GM19372 (cell line): ENCODE measurements at regions not wholly inside any gene's neighbourhood (a gene's known extent, or its start where the extent isn't known, plus 50 kb on each side); places are given as distances from the start of the nearest gene placed in this dataset.
"Not testable (repeated sequence)": the region's sequence is repeated elsewhere in the genome, so short reads cannot be mapped to it uniquely, and the experiment has no call there.

Source experiments
- ATAC-seq: cut with Tn5 transposase; IDR thresholded peaks from one replicate; pipeline ENCODE4 v1.9.1; 2021; ENCODE audit warnings: mild to moderate bottlenecking, low read depth, moderate library complexity; ENCODE audit not compliant: unreplicated experiment

DNA sequence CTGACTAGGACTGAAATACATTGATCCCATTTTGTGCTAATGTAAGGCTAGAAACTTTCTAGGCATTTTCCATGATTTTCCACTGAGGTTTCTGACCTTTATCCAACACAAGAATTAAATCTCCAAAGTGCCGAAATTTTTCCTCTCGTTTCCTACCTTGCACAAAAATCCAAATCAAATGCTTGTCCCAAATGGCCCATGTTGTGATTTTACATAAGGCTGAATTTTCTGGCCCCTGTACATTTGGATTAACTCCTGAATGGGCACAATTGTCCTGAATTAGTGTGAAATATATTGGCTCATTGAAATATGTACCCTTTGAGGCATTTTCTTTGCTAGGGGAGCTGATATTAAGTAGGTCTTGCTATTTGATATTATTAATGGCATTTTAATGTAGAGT lies 105.6 kb upstream of the CBLB start:
- ATAC-seq = no peak

DNA sequence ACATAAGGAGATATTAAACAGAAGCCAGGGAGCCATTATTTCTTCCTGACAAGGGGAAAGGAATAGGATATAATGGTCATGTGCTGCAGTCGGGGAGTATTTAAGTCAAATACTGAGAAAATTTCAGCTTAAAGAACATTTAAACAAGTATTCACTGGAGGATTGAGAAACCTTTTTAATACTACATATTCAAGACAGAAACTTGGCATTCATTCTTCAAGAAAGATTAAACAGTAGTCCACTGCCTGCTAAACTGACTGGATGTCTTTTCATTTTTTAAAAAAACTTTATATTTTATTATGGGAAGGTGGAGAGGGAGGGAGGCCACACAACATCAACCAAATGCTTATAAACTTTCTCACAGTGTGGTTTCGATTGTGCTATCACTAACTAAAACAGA lies 107.4 kb upstream of the CBLB start:
- ATAC-seq = no peak

DNA sequence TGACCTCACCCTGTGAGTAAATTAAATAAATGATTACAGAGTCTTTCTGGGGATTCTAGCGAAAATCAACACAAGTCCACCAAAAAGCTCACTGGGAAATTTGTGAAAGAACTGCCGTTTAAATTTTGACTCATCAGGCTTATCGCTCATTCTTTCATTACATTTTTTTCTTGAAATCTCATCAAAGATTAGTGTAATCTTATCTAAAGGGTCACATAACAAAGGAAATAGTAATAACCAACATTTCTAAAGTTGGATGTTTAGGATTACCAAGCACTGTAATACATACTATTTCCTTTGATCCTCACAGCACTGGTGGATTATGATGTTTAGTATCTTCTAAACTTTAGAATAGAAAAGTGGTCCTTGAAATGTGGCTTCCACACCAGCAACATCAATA lies 111.1 kb upstream of the CBLB start:
- no peak for ATAC-seq

DNA sequence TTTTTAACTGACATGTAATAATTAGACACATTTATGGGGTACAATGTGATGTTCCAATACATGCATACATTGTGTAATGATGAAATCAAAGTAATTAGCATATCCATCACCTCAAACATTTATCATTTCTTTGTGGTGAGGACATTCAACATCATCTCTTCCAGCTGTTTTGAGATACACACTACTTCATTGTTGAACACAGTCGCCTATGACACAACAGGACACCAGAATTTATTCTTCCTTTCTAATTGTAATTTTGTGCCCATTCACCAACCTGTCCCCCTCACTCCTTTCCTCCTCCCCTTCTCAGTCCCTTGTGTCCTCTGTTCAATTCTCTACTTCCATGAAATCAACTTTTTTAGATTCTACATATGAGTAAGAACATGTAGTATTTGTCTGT lies 113.4 kb upstream of the CBLB start:
- no peak for ATAC-seq

DNA sequence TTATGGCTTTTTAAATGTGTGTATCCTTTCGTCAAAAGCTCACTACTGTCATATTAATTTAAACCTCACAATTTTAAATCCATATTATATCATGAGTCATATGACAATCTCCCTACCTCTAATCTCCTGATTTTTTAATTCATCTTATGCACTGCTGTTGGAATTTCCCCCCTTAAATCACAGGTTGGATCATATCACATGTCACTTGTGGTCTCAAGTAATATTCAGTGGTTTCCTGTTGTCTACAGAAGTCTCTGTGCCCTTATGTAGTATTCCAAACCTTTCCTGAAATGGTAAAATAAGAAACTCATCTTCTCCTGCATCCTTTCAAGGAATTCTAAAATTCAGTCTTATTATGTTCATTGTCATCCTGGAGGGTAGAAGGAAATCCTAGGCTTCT lies 116.0 kb upstream of the CBLB start:
- no peak for ATAC-seq

DNA sequence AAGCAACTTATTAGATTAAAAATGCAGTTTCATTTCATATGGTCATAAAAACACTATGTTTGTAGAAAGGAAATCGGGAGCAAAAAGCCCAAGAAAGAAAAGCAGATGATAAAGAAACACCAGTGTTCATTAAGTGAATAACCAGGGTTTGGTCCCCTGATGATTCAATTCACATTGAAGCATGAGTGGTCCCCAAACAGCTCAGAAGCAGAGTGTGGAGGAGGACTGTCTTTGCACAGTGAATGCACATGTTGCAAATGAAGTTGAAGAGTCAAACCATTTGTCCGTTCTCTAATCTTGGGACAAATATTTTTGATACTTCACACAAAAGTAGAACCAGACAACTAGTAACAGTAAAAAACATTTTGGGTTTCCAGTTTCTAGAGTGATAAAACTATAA lies 117.5 kb upstream of the CBLB start:
- ATAC-seq = not testable (repeated sequence)

DNA sequence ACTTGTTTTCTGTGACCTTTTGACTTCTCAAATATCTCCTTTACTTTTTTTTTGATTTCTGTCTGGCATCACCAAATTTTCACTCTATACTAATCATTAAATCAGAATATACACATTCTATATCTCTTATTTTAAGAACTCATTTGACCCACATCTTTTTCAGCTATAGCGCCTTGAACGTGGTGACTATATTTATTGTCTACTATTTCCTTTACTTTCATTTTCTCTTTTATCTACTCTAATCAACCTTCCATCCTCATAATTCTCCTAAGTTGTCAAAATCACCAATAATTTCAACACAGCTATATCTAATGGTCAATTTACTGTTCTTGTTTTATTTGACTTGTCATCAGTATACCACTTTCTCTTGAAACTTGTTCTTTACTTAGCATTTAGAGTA lies 119.0 kb upstream of the CBLB start:
- ATAC-seq = no peak

DNA sequence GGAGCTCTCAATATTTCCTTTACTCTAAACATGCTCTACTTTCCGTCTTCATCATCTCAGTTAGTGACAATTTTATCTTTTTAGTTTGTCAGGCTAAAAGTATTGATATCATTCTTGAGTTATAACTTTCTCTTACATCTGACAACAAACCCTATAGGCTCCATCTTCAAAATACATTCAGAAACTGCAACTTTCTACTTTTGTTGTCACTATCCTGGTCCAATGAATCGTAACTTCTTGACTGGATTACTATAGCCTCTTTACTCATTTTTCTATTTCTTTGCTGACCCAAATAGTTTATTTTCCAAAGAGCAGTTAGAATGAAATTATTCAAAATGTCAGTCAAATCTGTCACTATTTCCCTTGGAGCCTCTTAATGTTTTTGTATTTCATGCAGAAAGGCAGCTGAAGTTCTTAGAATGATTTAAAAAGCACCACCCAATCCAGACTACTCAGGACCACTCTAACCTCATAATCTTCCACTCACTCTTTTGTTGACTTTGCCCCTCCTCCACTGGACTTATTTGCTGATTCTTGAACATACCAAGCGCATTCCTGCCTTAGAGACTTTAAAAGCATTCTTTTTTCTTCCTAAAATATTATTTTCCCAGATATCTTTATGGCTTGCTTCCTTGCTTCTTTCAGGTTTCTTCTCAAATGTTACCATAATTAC lies 119.9 kb upstream of the CBLB start:
- ATAC-seq = no peak

DNA sequence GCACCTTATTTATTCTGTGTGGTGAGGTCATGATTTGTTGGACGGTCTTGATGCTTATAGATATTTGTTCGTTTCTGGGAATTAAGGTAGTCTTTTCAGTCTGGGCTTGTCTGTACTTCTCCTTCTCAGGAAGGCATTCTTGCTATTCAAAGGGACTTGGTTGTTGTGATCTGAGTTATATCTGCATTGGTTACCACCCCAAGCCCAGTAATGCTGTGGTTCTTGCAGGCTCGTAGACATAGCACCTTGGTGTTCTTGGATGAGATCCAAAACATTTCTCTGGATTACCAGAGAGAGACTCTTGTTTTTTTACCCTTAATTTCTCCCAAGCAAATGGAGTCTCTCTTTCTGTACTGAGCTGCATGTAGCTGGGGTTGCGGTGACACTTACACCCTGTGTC lies 128.0 kb upstream of the CBLB start:
- no peak for ATAC-seq

DNA sequence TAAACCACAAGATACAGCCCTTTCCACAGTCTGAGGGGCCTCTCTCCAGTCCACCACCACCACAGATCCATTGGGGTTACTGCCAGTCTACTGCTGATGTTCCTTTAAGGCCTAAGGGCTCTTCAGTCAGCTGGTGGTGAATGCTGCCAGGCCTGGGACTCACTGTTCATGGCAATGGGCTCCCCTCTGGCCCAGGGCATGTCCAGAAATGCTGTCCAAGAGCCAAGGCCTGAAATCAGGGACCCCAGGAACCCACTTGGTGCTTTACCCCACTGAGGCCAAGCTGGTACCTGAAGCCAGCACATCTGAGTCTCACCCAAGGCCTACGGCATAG lies 128.6 kb upstream of the CBLB start:
- ATAC-seq = no peak

DNA sequence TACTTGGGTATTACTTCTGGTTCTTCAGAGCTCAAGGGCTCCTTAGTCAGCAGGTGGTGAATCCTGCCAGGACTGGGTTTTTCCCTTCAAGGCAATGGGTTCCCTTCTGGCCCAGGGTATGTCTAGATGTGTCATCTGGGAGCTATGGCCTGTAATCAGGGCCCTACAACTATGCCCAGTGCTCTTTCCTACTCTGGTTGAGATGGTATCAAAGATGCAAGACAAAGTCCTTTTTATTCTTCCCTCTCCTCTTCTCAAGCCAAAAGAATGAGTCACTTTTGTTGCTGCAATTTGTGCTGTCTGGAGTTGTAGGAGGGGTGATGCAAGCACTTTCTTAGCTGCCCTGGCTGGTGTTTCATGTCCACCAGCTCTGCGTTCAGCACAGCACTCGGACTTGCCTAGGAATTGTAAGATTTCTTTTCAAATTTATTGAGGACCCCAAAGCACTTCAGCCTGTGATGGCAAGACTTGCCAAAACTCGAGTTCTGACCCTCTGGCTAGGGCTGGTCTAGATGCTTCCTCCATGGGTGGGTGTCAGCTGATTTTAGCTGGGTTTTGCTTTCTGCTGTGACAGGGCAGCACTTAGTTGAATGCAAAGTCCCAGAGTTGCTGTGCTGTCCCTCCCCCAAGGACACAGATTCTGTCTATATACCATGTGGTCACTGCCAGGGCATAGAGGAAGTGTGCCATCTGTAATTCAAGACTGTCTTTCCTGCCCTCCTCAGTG lies 129.2 kb upstream of the CBLB start:
- no peak for ATAC-seq

DNA sequence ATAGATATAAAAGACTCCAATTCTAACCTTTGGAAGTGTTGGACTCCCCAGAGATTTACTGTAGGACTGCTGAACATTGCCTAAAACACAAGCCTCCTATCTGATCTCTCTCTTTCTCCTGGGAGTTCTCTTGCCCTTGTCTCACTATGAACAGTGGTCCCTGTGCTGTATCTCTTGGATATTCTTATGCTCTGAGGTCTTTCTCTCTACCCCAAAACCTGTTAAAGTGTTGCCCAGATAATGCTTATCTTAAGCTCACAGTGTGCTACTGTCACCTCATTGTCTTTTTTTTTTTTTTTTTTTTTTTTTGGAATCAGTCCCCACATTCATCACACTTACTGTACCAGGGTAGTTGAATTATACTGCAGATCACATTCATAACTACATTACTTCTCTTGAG lies 131.0 kb upstream of the CBLB start:
- ATAC-seq = no peak

DNA sequence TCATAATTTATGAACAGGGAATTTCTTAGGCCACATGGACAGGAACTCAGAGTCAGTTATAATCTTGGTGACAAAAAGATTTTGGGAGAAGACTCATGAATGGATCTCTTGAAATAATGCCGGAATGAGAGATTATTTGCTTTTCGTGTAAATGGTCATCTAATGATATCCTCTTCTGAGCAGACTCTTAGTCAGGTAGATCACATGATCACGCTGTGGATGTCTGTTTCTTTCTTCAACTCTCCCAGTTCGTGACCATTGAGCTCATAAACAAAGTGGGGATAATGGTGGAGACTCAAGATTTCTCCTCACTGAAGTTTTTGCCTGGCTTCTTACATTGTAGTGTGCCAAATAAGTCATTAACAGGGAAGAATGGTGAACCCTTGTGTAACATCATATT lies 133.1 kb upstream of the CBLB start:
- ATAC-seq = no peak

DNA sequence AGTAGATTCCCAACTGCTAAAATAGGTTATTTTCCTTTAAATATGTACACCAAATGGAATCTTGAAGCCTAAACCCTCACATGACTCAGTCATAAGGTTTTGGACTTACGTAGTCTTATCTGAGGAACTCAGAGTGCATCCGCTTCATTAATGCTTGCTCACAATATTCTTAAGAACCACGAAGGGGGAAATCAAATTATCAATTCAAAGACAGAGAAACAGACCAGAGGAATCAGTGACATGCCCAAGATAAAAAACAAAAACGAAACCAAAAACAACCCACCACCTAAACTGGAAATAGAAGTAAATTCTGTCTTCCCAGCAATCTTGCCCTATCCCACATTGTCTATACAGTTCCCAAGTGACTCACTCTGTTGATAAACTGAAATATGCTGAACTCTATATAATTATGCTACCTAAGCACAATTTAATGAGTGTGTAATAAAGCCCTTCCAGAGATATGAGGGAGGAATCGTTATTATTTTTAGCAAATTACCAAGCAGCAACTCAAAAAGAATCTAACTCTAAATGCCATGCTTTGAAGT lies 135.4 kb upstream of the CBLB start:
- no peak for ATAC-seq

DNA sequence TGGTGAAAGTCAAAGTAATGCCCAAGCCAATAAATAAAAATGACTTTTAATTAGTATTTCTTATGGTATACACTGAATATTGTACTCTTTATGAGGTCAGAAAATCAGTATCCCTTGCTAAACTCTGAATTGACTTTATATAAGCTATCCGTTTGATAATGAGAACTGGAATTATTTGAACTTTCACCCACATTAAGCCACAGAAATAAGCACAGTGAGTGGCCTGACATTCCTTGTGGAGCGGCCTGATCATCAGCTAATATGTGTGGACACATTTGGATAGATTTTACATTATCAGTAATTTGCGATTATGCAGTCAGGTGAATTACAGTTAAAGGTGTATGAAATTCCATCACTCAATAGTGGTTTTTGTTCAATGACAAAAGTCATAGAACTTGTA lies 136.0 kb upstream of the CBLB start:
- no peak for ATAC-seq

DNA sequence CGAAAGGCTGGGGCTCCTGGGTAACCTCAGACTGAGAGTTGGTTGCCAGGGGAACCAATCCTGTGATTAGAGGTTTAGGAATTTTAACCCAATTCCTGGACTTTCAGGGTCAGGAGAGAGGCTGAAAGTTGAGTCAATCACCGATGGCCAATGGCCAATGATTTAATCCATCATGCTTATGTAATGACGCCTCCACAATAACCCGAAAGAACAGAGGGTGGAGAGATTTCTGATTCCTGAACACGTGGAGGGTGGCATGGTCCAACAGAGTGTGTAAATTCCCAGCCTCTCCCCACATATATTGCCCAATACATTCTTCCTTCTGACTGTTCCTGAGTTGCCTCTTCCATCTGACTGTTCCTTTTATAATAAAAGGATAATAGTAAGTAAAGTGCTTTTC lies 137.2 kb upstream of the CBLB start:
- no peak for ATAC-seq

DNA sequence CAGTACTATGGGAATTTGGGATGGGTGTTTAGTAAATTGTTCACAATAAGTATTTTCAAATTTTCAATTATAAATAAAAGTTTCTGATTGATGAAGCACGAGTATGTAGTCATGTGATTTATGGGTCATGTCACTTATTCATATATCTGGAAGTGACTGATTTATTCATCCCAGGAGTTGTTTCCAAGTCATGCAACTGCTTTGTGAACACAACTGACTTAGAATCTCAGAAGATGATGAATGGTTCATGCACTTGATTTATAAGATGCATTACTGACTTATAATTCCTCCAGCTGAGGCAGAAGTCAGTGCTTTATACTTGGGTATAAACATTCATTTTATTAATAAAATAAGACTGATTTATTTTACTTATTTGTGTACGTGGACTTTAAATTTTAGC lies 137.8 kb upstream of the CBLB start:
- no peak for ATAC-seq

DNA sequence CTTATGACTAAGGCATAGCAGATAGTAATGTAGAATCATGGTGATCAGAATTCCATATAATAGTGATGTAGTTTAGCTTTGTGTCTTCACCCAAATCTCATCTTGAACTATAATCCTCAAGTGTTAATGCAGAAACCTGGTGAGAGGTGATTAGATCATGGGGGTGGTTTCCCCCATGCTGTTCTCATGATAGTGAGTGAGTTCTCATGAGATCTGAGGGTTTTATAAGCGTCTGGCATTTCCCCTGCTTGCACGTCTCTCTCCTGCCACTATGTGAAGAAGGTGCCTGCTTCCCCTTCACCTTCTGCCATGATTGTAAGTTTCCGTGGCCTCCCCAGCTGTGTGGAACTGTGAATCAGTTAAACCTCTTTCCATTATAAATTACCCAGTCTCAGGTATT lies 138.7 kb upstream of the CBLB start:
- no peak for ATAC-seq

DNA sequence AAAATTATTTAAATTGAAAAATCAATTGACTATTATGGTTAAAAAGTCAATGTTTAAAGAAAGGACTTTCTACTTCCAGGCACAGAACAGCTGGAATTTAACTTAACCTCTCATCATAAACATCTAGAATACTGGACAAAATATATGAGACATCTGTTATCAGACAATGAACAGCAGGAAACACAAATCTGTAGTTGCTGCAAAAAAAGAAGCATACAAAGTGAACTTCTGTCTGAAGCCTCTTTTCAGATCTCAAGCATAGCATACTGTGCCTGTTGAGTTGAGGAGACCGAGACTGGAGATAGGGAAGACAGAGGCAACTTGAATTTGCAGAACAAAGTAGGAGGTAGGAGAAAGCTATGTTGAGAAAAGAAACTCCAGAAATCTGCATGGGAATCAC lies 140.0 kb upstream of the CBLB start:
- no peak for ATAC-seq

DNA sequence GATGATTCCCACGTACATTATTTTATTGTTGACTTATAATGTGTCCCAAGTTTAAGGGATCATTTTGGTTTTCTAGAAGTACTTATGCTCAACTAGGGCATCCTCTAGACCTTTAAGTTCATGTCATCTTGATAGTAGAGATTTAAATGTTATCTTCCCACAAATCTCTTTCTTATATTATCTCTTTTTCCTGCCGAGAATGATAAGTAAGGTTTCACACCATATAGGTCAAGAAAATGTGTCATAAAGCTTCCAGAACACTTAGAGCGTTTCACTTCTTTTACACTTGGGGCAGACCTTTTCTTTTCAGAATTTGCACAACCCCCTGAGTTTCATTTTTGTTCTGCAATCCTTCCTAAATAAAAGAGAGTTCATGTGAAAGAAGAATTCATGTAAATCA lies 142.0 kb upstream of the CBLB start:
- no peak for ATAC-seq

DNA sequence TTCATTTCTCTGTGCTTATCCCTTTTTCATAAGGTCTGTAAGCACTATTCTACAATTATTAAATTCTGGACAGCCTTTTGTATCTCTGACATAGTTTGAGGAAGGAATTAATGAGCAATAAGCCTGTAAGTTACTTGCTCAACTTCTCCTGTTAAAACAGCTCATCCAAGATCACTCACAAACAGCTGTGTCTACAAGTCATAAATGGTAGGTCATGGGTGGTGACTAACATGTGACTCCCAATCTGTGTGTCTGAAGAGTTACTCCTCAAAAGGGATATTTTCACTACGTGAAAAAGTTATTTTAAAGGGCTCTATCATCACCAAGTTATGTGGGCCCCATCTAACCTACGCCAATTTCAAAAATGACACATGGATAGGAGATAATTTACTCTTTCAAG lies 145.2 kb upstream of the CBLB start:
- ATAC-seq = no peak

DNA sequence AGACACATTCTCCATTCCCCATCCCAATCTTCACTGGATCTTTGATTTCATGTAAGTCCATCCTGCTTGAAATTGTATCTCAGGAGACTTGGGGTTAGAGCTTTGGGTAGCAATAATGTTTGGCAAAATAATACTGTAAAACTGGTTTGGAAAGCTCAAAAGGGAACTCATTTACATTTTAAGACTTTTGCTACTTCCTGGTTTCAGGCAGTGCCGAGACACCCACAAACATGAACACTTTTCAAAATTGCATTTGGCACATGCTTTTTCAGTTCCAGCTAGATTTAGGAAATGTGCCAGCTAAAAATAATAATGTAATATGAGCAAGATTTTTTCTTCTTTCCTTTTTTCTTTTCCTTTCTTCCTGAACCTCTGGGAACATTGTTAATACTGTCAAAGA lies 145.7 kb upstream of the CBLB start:
- ATAC-seq = no peak
